ENCODE measurements at regions not wholly inside any gene's neighbourhood (a gene's known extent, or its start where the extent isn't known, plus 50 kb on each side); places are given as distances from the start of the nearest gene placed in this dataset.

DNA sequence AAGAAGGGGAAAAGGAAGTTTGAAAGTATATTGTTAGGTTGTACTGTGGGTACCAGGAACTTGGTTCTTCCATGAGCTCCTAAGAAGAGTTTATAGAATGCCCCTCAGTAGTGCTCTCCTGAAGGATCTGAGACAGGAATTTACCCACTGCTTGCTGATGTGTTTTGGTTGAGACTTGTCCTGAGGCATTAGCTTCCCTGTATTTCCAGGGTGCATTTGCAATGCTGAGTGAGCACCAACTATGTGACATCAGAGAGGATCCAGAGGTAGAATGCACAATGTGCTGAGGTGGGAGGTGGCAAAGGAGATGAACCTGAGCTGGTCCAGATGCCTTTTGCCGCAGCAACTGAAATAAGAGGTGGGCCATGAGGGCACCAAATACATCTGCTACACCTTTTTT lies 64.3 kb upstream of the LRRC3B start:
- WGBS, 2 experiments, result 93 to 100% methylated on average over 1 of the region's 1 CpG
- Histone ChIP-seq H3K4me3 (ENCODE audit: insufficient read depth, low read depth, low read length) (no peak overlapping the region), H3K9me3 (ENCODE audit: control insufficient read depth, low read length) (no peaks in the 10 kb centered on the region), H3K36me3 (ENCODE audit: control insufficient read depth, insufficient read depth, low read length) (no peaks in the 10 kb centered on the region), H3K4me1 (ENCODE audit: control insufficient read depth, insufficient read depth, low read length) (no peaks in the 10 kb centered on the region), H3K27ac (ENCODE audit: insufficient read depth, low read depth, low read length, poor library complexity, severe bottlenecking) (no peak overlapping the region), H3K27me3 (ENCODE audit: control insufficient read depth, insufficient read depth, low read length, poor library complexity, severe bottlenecking) (no peaks in the 10 kb centered on the region)

DNA sequence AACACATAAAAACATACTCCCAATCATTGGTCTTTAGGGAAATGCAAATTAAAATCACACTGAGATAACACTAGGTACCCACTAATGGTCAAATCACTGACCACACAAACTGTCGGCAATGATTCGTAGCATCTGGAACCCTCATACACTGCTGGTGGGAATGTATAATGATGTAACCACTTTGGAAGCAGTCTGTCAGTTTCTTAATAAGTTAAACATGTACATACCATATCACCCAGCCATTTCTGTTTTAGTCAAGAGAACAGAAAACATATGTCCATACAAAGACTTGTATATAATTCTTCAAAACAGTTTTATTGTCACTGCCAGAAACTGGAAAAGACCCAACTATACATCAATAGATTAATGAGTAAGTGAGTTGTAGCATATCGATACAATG lies 63.3 kb upstream of the LRRC3B start:
- H3K36me3 ChIP-seq (ENCODE audit: control insufficient read depth, insufficient read depth, low read length), result no peaks in the 10 kb centered on the region
- H3K27ac ChIP-seq (ENCODE audit: insufficient read depth, low read depth, low read length, poor library complexity, severe bottlenecking), result no peak overlapping the region
- no peaks in the 10 kb centered on the region for H3K27me3 ChIP-seq (ENCODE audit: control insufficient read depth, insufficient read depth, low read length, poor library complexity, severe bottlenecking)
- H3K9me3 ChIP-seq (ENCODE audit: control insufficient read depth, low read length), result no peaks in the 10 kb centered on the region
- no peak overlapping the region for H3K4me3 ChIP-seq (ENCODE audit: insufficient read depth, low read depth, low read length)
- 100% methylated on average over 1 to 2 of the region's 3 CpGs for WGBS, 2 experiments
- no peaks in the 10 kb centered on the region for H3K4me1 ChIP-seq (ENCODE audit: control insufficient read depth, insufficient read depth, low read length)

DNA sequence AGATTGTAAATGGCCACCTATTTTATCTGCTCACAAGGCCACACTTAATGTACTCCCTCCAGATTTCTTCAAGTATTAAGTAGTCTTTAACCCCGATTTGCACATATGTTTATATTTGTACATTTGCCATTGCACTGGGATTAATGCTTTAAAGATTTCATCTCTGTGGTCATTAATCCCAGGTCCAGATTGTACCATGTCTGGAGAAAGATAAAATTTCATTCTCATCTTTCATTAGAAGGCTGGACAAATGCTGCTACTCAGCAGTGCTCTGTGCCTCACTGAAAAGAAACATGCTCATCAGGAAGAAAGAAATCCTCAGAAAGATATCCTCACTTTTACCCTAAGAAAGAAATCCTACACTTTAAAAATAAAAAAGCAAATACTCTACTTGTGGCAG lies 62.5 kb upstream of the LRRC3B start:
- WGBS, 2 experiments, result 100% methylated on average over 1 of the region's 1 CpG

DNA sequence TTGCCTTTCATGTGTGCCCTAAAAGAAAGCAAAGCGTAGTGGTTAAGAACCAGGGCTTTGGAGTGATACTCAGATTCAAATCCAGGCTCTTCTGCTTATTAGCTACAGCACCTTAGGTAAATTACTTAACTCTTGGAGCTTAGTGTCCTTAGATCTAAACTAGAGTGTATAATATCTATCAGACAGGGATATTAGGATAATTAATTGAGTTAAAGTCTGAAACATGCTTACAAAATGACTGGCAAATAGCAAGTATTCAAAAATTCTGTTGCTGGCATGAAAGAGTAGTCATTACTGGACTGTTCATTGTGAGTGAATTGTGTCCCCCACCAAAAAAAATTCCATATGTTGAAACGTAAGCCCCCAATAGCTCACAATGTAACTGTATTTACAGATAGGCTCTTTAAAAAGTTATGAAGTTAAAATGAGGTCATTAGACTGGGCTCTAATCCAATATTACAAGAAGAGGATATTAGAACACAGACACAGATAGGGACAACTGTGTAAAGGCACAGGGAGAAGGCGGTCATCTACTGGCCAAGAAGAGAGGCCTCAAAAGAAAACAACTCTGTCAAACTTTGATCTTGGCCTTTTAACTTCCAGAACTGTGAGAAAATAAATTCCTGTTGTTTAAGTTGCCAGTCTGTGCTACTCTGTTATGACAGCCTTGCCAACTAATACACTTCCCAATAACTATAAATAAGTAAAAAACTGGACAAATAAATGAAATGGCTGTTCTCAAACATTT lies 60.4 kb upstream of the LRRC3B start:
- Histone ChIP-seq H3K27me3 (ENCODE audit: control insufficient read depth, insufficient read depth, low read length, poor library complexity, severe bottlenecking) (no peaks in the 10 kb centered on the region), H3K27ac (ENCODE audit: insufficient read depth, low read depth, low read length, poor library complexity, severe bottlenecking) (no peak overlapping the region), H3K9me3 (ENCODE audit: control insufficient read depth, low read length) (no peaks in the 10 kb centered on the region), H3K4me1 (ENCODE audit: control insufficient read depth, insufficient read depth, low read length) (no peaks in the 10 kb centered on the region), H3K36me3 (ENCODE audit: control insufficient read depth, insufficient read depth, low read length) (no peaks in the 10 kb centered on the region), H3K4me3 (ENCODE audit: insufficient read depth, low read depth, low read length) (no peak overlapping the region)
- 91 to 97% methylated on average over 2 to 3 of the region's 3 CpGs for WGBS, 2 experiments

More for the DNA sequence above, 62.5 kb upstream of the LRRC3B start:
- Histone ChIP-seq H3K27ac (ENCODE audit: insufficient read depth, low read depth, low read length, poor library complexity, severe bottlenecking) (no peak overlapping the region), H3K27me3 (ENCODE audit: control insufficient read depth, insufficient read depth, low read length, poor library complexity, severe bottlenecking) (no peaks in the 10 kb centered on the region), H3K36me3 (ENCODE audit: control insufficient read depth, insufficient read depth, low read length) (no peaks in the 10 kb centered on the region), H3K9me3 (ENCODE audit: control insufficient read depth, low read length) (no peaks in the 10 kb centered on the region), H3K4me1 (ENCODE audit: control insufficient read depth, insufficient read depth, low read length) (no peaks in the 10 kb centered on the region), H3K4me3 (ENCODE audit: insufficient read depth, low read depth, low read length) (no peak overlapping the region)

Measured in ectodermal cell (in vitro differentiated cells).